Liver (tissue), 8 donors: ENCODE measurements at regions not wholly inside any gene's neighbourhood (a gene's known extent, or its start where the extent isn't known, plus 50 kb on each side); places are given as distances from the start of the nearest gene placed in this dataset.

Experiments used
- DNase-seq: peaks from one replicate; pipeline ENCODE4 v3.0.0-alpha.2; 2017; ENCODE audit warnings: low spot score
- H3K27ac ChIP-seq, 2 donors: one replicate each; pipeline ENCODE4 v1.7.0; 2013; ENCODE audit warnings: inconsistent platforms in 2 of 2, low read length in 2 of 2, control low read depth in 1 of 2, low read depth in 1 of 2, mild to moderate bottlenecking in 1 of 2
- H3K27me3 ChIP-seq, 4 donors: one replicate each; pipeline versions ENCODE4 v1.6.1 to v1.7.0; 2013; ENCODE audit warnings: low read length in 3 of 4, inconsistent platforms in 1 of 4, mild to moderate bottlenecking in 1 of 4, moderate library complexity in 1 of 4; ENCODE audit not compliant: control insufficient read depth in 4 of 4, insufficient read depth in 4 of 4
- H3K36me3 ChIP-seq, 4 donors: one replicate each; pipeline versions ENCODE4 v1.6.1 to v1.7.0; 2013; ENCODE audit warnings: low read length in 3 of 4, mild to moderate bottlenecking in 3 of 4, low read depth in 1 of 4, moderate library complexity in 1 of 4; ENCODE audit not compliant: control insufficient read depth in 4 of 4, insufficient read depth in 3 of 4
- H3K4me1 ChIP-seq, 4 donors: one replicate each; pipeline versions ENCODE4 v1.6.1 to v1.7.0; 2013; ENCODE audit warnings: low read length in 3 of 4, mild to moderate bottlenecking in 3 of 4, moderate library complexity in 1 of 4; ENCODE audit not compliant: control insufficient read depth in 4 of 4, insufficient read depth in 4 of 4
- H3K4me3 ChIP-seq, 3 donors: one replicate each; pipeline versions ENCODE4 v1.6.1 to v1.7.0; 2013; ENCODE audit warnings: low read length in 3 of 3, control low read depth in 1 of 3, low read depth in 1 of 3, mild to moderate bottlenecking in 1 of 3
- H3K9ac ChIP-seq, 2 donors: one replicate each; pipeline ENCODE4 v1.7.0; 2013; ENCODE audit warnings: low read length in 2 of 2, mild to moderate bottlenecking in 2 of 2, moderate library complexity in 2 of 2, control low read depth in 1 of 2, low read depth in 1 of 2
- H3K9me3 ChIP-seq, 4 donors: one replicate each; pipeline versions ENCODE4 v1.6.1 to v1.7.0; 2013; ENCODE audit warnings: low read length in 3 of 4; ENCODE audit not compliant: control insufficient read depth in 4 of 4
- ATF3 ChIP-seq: IDR thresholded peaks from 2 replicates; pipeline ENCODE4 v1.6.1; 2016; ENCODE audit warnings: antibody characterized with exemption
- CTCF ChIP-seq: fragments of 150-350 bp; IDR thresholded peaks from 2 replicates; pipeline ENCODE4 v1.5.1; 2017; ENCODE audit warnings: improper control_type of control experiment, low read depth, low read length; ENCODE audit not compliant: missing input control
- EGR1 ChIP-seq, 2 donors: IDR thresholded peaks; 2 replicates each; pipeline ENCODE4 v1.6.1; 2016 to 2018; ENCODE audit warnings: antibody characterized with exemption in 2 of 2, low read depth in 2 of 2
- FOXA1 ChIP-seq: IDR thresholded peaks from 2 replicates; pipeline ENCODE4 v1.6.1; 2016; ENCODE audit warnings: antibody characterized with exemption
- FOXA2 ChIP-seq: IDR thresholded peaks from 2 replicates; pipeline ENCODE4 v1.6.1; 2016; ENCODE audit warnings: antibody characterized with exemption
- GABPA ChIP-seq, 2 donors: IDR thresholded peaks in 1 of 2; conservative IDR thresholded peaks in 1 of 2; 2 replicates each; pipeline ENCODE4 v1.6.1; 2016; ENCODE audit warnings: antibody characterized with exemption in 2 of 2, mild to moderate bottlenecking in 1 of 2, moderate library complexity in 1 of 2
- HNF4A ChIP-seq, 2 donors: conservative IDR thresholded peaks; 2 replicates each; pipeline ENCODE4 v1.6.1; 2016; ENCODE audit warnings: antibody characterized with exemption in 2 of 2, mild to moderate bottlenecking in 2 of 2
- HNF4G ChIP-seq: IDR thresholded peaks from 2 replicates; pipeline ENCODE4 v1.6.1; 2016; ENCODE audit warnings: antibody characterized with exemption
- JUND ChIP-seq, 2 donors: IDR thresholded peaks; 2 replicates each; pipeline ENCODE4 v1.6.1; 2016; ENCODE audit warnings: antibody characterized with exemption in 2 of 2
- MAX ChIP-seq: IDR thresholded peaks from 2 replicates; pipeline ENCODE4 v1.6.1; 2016; ENCODE audit warnings: antibody characterized with exemption
- NR2F2 ChIP-seq: IDR thresholded peaks from 2 replicates; pipeline ENCODE4 v1.6.1; 2016; ENCODE audit warnings: antibody characterized with exemption
- RAD21 ChIP-seq, 2 donors: IDR thresholded peaks; 2 replicates each; pipeline ENCODE4 v1.6.1; 2016; ENCODE audit warnings: antibody characterized with exemption in 2 of 2, mild to moderate bottlenecking in 2 of 2
- RXRA ChIP-seq, 2 donors: IDR thresholded peaks; 2 replicates each; pipeline ENCODE4 v1.6.1; 2017 to 2018; ENCODE audit warnings: antibody characterized with exemption in 2 of 2, mild to moderate bottlenecking in 1 of 2
- SP1 ChIP-seq: IDR thresholded peaks from 2 replicates; pipeline ENCODE4 v1.6.1; 2018; ENCODE audit warnings: antibody characterized with exemption, mild to moderate bottlenecking
- TAF1 ChIP-seq: conservative IDR thresholded peaks from 2 replicates; pipeline ENCODE4 v1.6.1; 2016; ENCODE audit warnings: antibody characterized with exemption, mild to moderate bottlenecking
- YY1 ChIP-seq: IDR thresholded peaks from 2 replicates; pipeline ENCODE4 v1.6.1; 2016; ENCODE audit warnings: antibody characterized with exemption, mild to moderate bottlenecking
- WGBS: extraction: QIAGEN DNeasy Blood & Tissue Kit; methylation state at CpG from one replicate; pipeline ENCODE4 v1.1.7; 2013; 5-methylcytosine and 5-hydroxymethylcytosine counted together
- TF ChIP-seq, protein P1 (sequence below): IDR thresholded peaks from 2 replicates; pipeline ENCODE4 v1.6.1; 2016; ENCODE audit warnings: antibody characterized with exemption
- TF ChIP-seq, protein P2 (sequence below): IDR thresholded peaks from 2 replicates; pipeline ENCODE4 v1.6.1; 2016; ENCODE audit warnings: antibody characterized with exemption, mild to moderate bottlenecking
- donor health status: healthy.
- donor health status: healthy.
- donor health status: healthy.
- donor health status: healthy.
- donor health status: healthy.

- Histone ChIP-seq H3K27me3 (peaks cover 0 to 12% (median 4%) of the 10 kb centered on the region in 4 donors), H3K27ac (no peak overlapping the region), H3K4me1 (no peaks in the 10 kb centered on the region), H3K36me3 (no peaks in the 10 kb centered on the region), H3K9ac (no peak overlapping the region), H3K4me3 (no peak overlapping the region), H3K9me3 (no peaks in the 10 kb centered on the region)
- TF ChIP-seq FOXA2, result no peak
- TF ChIP-seq HNF4G, result no peak
- TF ChIP-seq, protein P1, sequence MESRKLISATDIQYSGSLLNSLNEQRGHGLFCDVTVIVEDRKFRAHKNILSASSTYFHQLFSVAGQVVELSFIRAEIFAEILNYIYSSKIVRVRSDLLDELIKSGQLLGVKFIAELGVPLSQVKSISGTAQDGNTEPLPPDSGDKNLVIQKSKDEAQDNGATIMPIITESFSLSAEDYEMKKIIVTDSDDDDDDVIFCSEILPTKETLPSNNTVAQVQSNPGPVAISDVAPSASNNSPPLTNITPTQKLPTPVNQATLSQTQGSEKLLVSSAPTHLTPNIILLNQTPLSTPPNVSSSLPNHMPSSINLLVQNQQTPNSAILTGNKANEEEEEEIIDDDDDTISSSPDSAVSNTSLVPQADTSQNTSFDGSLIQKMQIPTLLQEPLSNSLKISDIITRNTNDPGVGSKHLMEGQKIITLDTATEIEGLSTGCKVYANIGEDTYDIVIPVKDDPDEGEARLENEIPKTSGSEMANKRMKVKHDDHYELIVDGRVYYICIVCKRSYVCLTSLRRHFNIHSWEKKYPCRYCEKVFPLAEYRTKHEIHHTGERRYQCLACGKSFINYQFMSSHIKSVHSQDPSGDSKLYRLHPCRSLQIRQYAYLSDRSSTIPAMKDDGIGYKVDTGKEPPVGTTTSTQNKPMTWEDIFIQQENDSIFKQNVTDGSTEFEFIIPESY, result no peak
- TF ChIP-seq CTCF, result no peak
- TF ChIP-seq, protein P2, sequence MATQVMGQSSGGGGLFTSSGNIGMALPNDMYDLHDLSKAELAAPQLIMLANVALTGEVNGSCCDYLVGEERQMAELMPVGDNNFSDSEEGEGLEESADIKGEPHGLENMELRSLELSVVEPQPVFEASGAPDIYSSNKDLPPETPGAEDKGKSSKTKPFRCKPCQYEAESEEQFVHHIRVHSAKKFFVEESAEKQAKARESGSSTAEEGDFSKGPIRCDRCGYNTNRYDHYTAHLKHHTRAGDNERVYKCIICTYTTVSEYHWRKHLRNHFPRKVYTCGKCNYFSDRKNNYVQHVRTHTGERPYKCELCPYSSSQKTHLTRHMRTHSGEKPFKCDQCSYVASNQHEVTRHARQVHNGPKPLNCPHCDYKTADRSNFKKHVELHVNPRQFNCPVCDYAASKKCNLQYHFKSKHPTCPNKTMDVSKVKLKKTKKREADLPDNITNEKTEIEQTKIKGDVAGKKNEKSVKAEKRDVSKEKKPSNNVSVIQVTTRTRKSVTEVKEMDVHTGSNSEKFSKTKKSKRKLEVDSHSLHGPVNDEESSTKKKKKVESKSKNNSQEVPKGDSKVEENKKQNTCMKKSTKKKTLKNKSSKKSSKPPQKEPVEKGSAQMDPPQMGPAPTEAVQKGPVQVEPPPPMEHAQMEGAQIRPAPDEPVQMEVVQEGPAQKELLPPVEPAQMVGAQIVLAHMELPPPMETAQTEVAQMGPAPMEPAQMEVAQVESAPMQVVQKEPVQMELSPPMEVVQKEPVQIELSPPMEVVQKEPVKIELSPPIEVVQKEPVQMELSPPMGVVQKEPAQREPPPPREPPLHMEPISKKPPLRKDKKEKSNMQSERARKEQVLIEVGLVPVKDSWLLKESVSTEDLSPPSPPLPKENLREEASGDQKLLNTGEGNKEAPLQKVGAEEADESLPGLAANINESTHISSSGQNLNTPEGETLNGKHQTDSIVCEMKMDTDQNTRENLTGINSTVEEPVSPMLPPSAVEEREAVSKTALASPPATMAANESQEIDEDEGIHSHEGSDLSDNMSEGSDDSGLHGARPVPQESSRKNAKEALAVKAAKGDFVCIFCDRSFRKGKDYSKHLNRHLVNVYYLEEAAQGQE, result no peak
- TF ChIP-seq ATF3, result no peak
- no peak for TF ChIP-seq RAD21 (IDR thresholded peaks at IDR 0.05)
- no peak for TF ChIP-seq EGR1 (IDR thresholded peaks at IDR 0.05; ENCODE audit: low read depth in 2 of 2)
- no peak for TF ChIP-seq TAF1
- TF ChIP-seq MAX, result no peak
- TF ChIP-seq FOXA1, result no peak
- no peak for TF ChIP-seq HNF4A (conservative IDR thresholded peaks at IDR 0.05)
- TF ChIP-seq RXRA (IDR thresholded peaks at IDR 0.05), result no peak
- no peak for TF ChIP-seq YY1
- TF ChIP-seq NR2F2, result no peak
- no peak for TF ChIP-seq SP1
- no peak for TF ChIP-seq GABPA (IDR thresholded peaks at IDR 0.05 in 1 of 2, conservative IDR thresholded peaks at IDR 0.05 in 1 of 2)
- no peak for TF ChIP-seq JUND (IDR thresholded peaks at IDR 0.05)
- 75% methylated on average over 22 of the region's 22 CpGs for WGBS
- no peak for DNase-seq
Observed at GRCh38 chr17:79525793-79526677, 84.8 kb downstream of the RBFOX3 start.
